Dendritic cell treated with granulocyte-macrophage colony-stimulating factor and Interleukin-4, amounts not matched to agents 40 ng/mL and 50 ng/mL, for 4 days (primary cell): ENCODE measurements at regions not wholly inside any gene's neighbourhood (a gene's known extent, or its start where the extent isn't known, plus 50 kb on each side); places are given as distances from the start of the nearest gene placed in this dataset.

Experiments
- H3K27ac Mint-ChIP-seq: one replicate; pipeline ENCODE4 v1.8.0; 2022; ENCODE audit warnings: mild to moderate bottlenecking, mixed read lengths
- H3K27me3 Mint-ChIP-seq: one replicate; pipeline ENCODE4 v1.8.0; 2022; ENCODE audit warnings: mild to moderate bottlenecking, mixed read lengths
- H3K36me3 Mint-ChIP-seq: one replicate; pipeline ENCODE4 v1.8.0; 2022; ENCODE audit warnings: low read depth, mixed read lengths
- H3K4me1 Mint-ChIP-seq: one replicate; pipeline ENCODE4 v1.8.0; 2022; ENCODE audit warnings: low read depth, mixed read lengths
- H3K4me3 Mint-ChIP-seq: one replicate; pipeline ENCODE4 v1.8.0; 2022; ENCODE audit warnings: mild to moderate bottlenecking, moderate library complexity, mixed read lengths
- H3K9me3 Mint-ChIP-seq: one replicate; pipeline ENCODE4 v1.8.0; 2022; ENCODE audit warnings: mixed read lengths
- intact Hi-C: fragments of 100-400 bp; cut with micrococcal nuclease; formaldehyde crosslinking; loops from one replicate; pipeline ENCODE4 v1.15.0; 2022

GRCh38 chr1:55284856-55285255 lies 69.7 kb upstream of the USP24 start:
- intact Hi-C loops = loop anchor here (2.0 to 5.0 kb wide), 3 partner anchors 54 to 1536 kb away; no protein-coding TSS in a partner anchor
- Mint-ChIP-seq H3K27ac (no peak overlapping the region), H3K4me1 (peaks cover 6% of the 10 kb centered on the region)

GRCh38 chr1:55282058-55282457 lies 66.9 kb upstream of the USP24 start:
- H3K9me3 Mint-ChIP-seq = no peaks in the 10 kb centered on the region
- H3K36me3 Mint-ChIP-seq = no peaks in the 10 kb centered on the region
- peaks cover 16% of the 10 kb centered on the region for H3K27me3 Mint-ChIP-seq
- intact Hi-C loops = no loop called here
- no peak overlapping the region for H3K27ac Mint-ChIP-seq
- H3K4me1 Mint-ChIP-seq = peaks cover 12% of the 10 kb centered on the region
- H3K4me3 Mint-ChIP-seq = no peak overlapping the region

More at GRCh38 chr1:55284856-55285255, 69.7 kb upstream of the USP24 start:
- Mint-ChIP-seq H3K27me3 (peaks cover 36% of the 10 kb centered on the region), H3K4me3 (no peak overlapping the region), H3K9me3 (no peaks in the 10 kb centered on the region), H3K36me3 (no peaks in the 10 kb centered on the region)

- intact Hi-C loops = no loop called here
- no peak overlapping the region for H3K4me3 Mint-ChIP-seq
- H3K27me3 Mint-ChIP-seq = peaks cover 17% of the 10 kb centered on the region
- no peak overlapping the region for H3K27ac Mint-ChIP-seq
- peaks cover 24% of the 10 kb centered on the region for H3K4me1 Mint-ChIP-seq
- H3K36me3 Mint-ChIP-seq = no peaks in the 10 kb centered on the region
- H3K9me3 Mint-ChIP-seq = no peaks in the 10 kb centered on the region
Measured at GRCh38 chr1:55280731-55281130, 65.6 kb upstream of the USP24 start.

- Mint-ChIP-seq H3K4me3 (no peak overlapping the region), H3K36me3 (no peaks in the 10 kb centered on the region), H3K4me1 (peaks cover 26% of the 10 kb centered on the region), H3K27ac (no peak overlapping the region), H3K27me3 (peaks cover 15% of the 10 kb centered on the region), H3K9me3 (no peaks in the 10 kb centered on the region)
- intact Hi-C loops = no loop called here
Measured at GRCh38 chr1:55279627-55280026, 64.5 kb upstream of the USP24 start.

- Mint-ChIP-seq H3K9me3 (no peaks in the 10 kb centered on the region), H3K27me3 (peaks cover 17% of the 10 kb centered on the region), H3K27ac (no peak overlapping the region), H3K36me3 (no peaks in the 10 kb centered on the region), H3K4me1 (peaks cover 26% of the 10 kb centered on the region), H3K4me3 (no peak overlapping the region)
- intact Hi-C loops = no loop called here
Measured at GRCh38 chr1:55278378-55278777, 63.2 kb upstream of the USP24 start.

GRCh38 chr1:55277377-55278130 lies 62.4 kb upstream of the USP24 start:
- peaks cover 26% of the 10 kb centered on the region for H3K4me1 Mint-ChIP-seq
- H3K9me3 Mint-ChIP-seq = no peaks in the 10 kb centered on the region
- H3K27me3 Mint-ChIP-seq = peaks cover 15% of the 10 kb centered on the region
- peak overlapping the region; percentile 68 for H3K27ac Mint-ChIP-seq
- intact Hi-C loops = loop anchor here (1.0 to 2.0 kb wide), 2 partner anchors 63 to 137 kb away; partner anchors contain the start of gene USP24
- H3K4me3 Mint-ChIP-seq = no peak overlapping the region
- no peaks in the 10 kb centered on the region for H3K36me3 Mint-ChIP-seq

GRCh38 chr1:55276671-55277376 lies 61.7 kb upstream of the USP24 start:
- peaks cover 26% of the 10 kb centered on the region for H3K4me1 Mint-ChIP-seq
- peak overlapping the region; percentile 68 for H3K27ac Mint-ChIP-seq
- no peaks in the 10 kb centered on the region for H3K36me3 Mint-ChIP-seq
- no peak overlapping the region for H3K4me3 Mint-ChIP-seq
- H3K9me3 Mint-ChIP-seq = no peaks in the 10 kb centered on the region
- peaks cover 14% of the 10 kb centered on the region for H3K27me3 Mint-ChIP-seq
- intact Hi-C loops = loop anchor here (1.0 to 2.0 kb wide), 2 partner anchors 62 to 137 kb away; partner anchors contain the start of gene USP24

GRCh38 chr1:55275941-55276341 lies 60.8 kb upstream of the USP24 start:
- Mint-ChIP-seq H3K9me3 (no peaks in the 10 kb centered on the region), H3K4me1 (peaks cover 26% of the 10 kb centered on the region), H3K36me3 (no peaks in the 10 kb centered on the region), H3K27ac (no peak overlapping the region), H3K27me3 (peaks cover 10% of the 10 kb centered on the region), H3K4me3 (no peak overlapping the region)
- intact Hi-C loops = loop anchor here (2.0 kb wide), 1 partner anchor 61 kb away; the partner anchor contains the start of gene USP24

GRCh38 chr1:55275151-55275748 lies 60.1 kb upstream of the USP24 start:
- H3K27ac Mint-ChIP-seq = peak overlapping the region; percentile 21
- H3K36me3 Mint-ChIP-seq = no peaks in the 10 kb centered on the region
- H3K4me3 Mint-ChIP-seq = no peak overlapping the region
- H3K9me3 Mint-ChIP-seq = no peaks in the 10 kb centered on the region
- peaks cover 10% of the 10 kb centered on the region for H3K27me3 Mint-ChIP-seq
- intact Hi-C loops = no loop called here
- H3K4me1 Mint-ChIP-seq = peaks cover 26% of the 10 kb centered on the region

- Mint-ChIP-seq H3K27me3 (peaks cover 9% of the 10 kb centered on the region), H3K27ac (no peak overlapping the region), H3K9me3 (no peaks in the 10 kb centered on the region), H3K4me1 (peaks cover 23% of the 10 kb centered on the region), H3K4me3 (no peak overlapping the region), H3K36me3 (no peaks in the 10 kb centered on the region)
- intact Hi-C loops = no loop called here
Measured at GRCh38 chr1:55272994-55273393, 57.8 kb upstream of the USP24 start.
